Lung (tissue), 11 donors: ENCODE measurements at regions not wholly inside any gene's neighbourhood (a gene's known extent, or its start where the extent isn't known, plus 50 kb on each side); places are given as distances from the start of the nearest gene placed in this dataset.
A peak's percentile ranks its signal among the peaks of the same experiment; 100 is the strongest.

ENCODE experiments used
- ATAC-seq: fragments of 200-7000 bp; cut with Tn5 transposase; one replicate; pipeline ENCODE4 v1.9.1; 2020; ENCODE audit warnings: moderate number of reproducible peaks; ENCODE audit not compliant: insufficient read depth, low FRiP score
- DNase-seq, 3 donors: peaks; one replicate each; pipeline ENCODE4 v3.0.0-alpha.2; 2013 to 2017
- H3K27ac ChIP-seq, 2 donors: one replicate each; pipeline ENCODE4 v1.5.1; 2013; ENCODE audit warnings: mild to moderate bottlenecking in 2 of 2, moderate library complexity in 2 of 2, control low read depth in 1 of 2, inconsistent platforms in 1 of 2, low read depth in 1 of 2, low read length in 1 of 2
- H3K27me3 ChIP-seq, 3 donors: one replicate each; pipeline ENCODE4 v1.5.1; 2013; ENCODE audit warnings: low read length in 2 of 3; ENCODE audit not compliant: control insufficient read depth in 3 of 3, insufficient read depth in 3 of 3
- H3K36me3 ChIP-seq, 4 donors: one replicate each; pipeline ENCODE4 v1.5.1; 2013; ENCODE audit warnings: low read length in 4 of 4, mild to moderate bottlenecking in 1 of 4, moderate library complexity in 1 of 4; ENCODE audit not compliant: control insufficient read depth in 4 of 4, insufficient read depth in 4 of 4
- H3K4me1 ChIP-seq, 5 donors: one replicate each; pipeline ENCODE4 v1.5.1; 2013; ENCODE audit warnings: low read length in 5 of 5, mild to moderate bottlenecking in 2 of 5, moderate library complexity in 1 of 5; ENCODE audit not compliant: control insufficient read depth in 5 of 5, insufficient read depth in 5 of 5
- H3K4me3 ChIP-seq: one replicate; pipeline ENCODE4 v1.5.1; 2013; ENCODE audit warnings: mild to moderate bottlenecking, control low read depth, moderate library complexity
- H3K9ac ChIP-seq, 2 donors: one replicate each; pipeline ENCODE4 v1.5.1; 2013; ENCODE audit warnings: low read length in 2 of 2, control low read depth in 1 of 2; ENCODE audit not compliant: insufficient read depth in 1 of 2
- H3K9me3 ChIP-seq, 4 donors: one replicate each; pipeline ENCODE4 v1.5.1; 2013; ENCODE audit warnings: low read length in 3 of 4, mild to moderate bottlenecking in 1 of 4, moderate library complexity in 1 of 4; ENCODE audit not compliant: control insufficient read depth in 4 of 4, insufficient read depth in 3 of 4
- WGBS, 2 donors: extraction: QIAGEN DNeasy Blood & Tissue Kit; methylation state at CpG; one replicate each; pipeline ENCODE4 v1.1.7; 2013; 5-methylcytosine and 5-hydroxymethylcytosine counted together
- TF ChIP-seq, protein P1 (sequence below): IDR thresholded peaks from 2 replicates; pipeline ENCODE4 v1.5.1; 2012; ENCODE audit warnings: mild to moderate bottlenecking; ENCODE audit errors: control extremely low read depth, extremely low read depth
- donor health status: control.
- donor health status: control.
- donor health status: Bipolar disorder and iron deficiency.
- donor health status: healthy.
- donor health status: DM: yes; HTN: yes; CAD: no.

DNA sequence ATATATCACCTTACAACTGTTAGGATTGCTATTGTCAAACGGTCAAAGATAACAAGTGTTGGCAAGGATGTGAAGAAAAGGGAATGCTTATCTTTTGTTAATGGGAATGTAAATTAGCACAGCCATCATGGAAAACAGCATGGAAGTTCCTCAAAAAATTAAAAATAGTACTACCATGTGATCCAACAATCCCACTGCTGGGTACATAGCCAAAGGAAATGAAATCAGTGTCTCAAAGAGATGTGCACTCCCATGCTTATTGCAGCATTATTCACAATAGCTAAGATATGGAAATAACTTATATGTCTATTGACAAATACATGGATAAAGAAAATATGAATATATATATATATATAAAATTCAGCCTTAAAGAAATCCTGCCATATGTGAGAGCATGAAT, 274.6 kb downstream of the EDEM1 start:
- no peak overlapping the region for H3K9ac ChIP-seq
- TF ChIP-seq, protein P1, sequence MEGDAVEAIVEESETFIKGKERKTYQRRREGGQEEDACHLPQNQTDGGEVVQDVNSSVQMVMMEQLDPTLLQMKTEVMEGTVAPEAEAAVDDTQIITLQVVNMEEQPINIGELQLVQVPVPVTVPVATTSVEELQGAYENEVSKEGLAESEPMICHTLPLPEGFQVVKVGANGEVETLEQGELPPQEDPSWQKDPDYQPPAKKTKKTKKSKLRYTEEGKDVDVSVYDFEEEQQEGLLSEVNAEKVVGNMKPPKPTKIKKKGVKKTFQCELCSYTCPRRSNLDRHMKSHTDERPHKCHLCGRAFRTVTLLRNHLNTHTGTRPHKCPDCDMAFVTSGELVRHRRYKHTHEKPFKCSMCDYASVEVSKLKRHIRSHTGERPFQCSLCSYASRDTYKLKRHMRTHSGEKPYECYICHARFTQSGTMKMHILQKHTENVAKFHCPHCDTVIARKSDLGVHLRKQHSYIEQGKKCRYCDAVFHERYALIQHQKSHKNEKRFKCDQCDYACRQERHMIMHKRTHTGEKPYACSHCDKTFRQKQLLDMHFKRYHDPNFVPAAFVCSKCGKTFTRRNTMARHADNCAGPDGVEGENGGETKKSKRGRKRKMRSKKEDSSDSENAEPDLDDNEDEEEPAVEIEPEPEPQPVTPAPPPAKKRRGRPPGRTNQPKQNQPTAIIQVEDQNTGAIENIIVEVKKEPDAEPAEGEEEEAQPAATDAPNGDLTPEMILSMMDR, result no peak
- DNase-seq, result no peak
- H3K4me1 ChIP-seq, result no peaks in the 10 kb centered on the region
- ATAC-seq, result no peak
- no peak overlapping the region for H3K27ac ChIP-seq
- H3K36me3 ChIP-seq, result no peaks in the 10 kb centered on the region
- H3K27me3 ChIP-seq, result no peaks in the 10 kb centered on the region
- H3K9me3 ChIP-seq, result no peaks in the 10 kb centered on the region
- no peak overlapping the region for H3K4me3 ChIP-seq
- 39 to 68% methylated on average over 1 of the region's 1 CpG for WGBS, 2 donors

DNA sequence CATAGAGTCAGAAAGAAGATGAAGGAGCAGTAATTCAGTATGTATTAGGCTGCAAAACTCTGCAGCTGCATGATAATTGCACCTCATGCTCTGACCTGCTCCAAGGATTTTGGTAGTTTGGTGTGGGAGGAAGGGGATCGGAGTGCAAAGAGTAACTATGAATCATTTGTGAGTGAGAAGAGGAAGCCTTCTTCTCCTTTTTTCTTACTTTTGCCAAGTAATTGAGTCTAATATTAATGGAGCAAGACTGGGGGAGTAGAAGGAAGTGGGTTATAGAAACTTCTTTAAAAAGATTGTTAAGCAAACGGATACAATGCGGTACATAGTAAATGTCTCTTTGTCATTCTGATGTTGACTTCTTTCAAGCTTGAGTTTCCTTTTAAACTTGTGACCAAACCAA, 276.5 kb downstream of the EDEM1 start:
- Histone ChIP-seq H3K9ac (no peak overlapping the region), H3K4me3 (no peak overlapping the region), H3K27ac (no peak overlapping the region), H3K9me3 (no peaks in the 10 kb centered on the region), H3K27me3 (no peaks in the 10 kb centered on the region), H3K36me3 (no peaks in the 10 kb centered on the region), H3K4me1 (no peaks in the 10 kb centered on the region)
- ATAC-seq (peak; percentile 38), DNase-seq (no peak)
- 20 to 57% methylated on average over 3 of the region's 3 CpGs for WGBS, 2 donors
- TF ChIP-seq, protein P1, result no peak

DNA sequence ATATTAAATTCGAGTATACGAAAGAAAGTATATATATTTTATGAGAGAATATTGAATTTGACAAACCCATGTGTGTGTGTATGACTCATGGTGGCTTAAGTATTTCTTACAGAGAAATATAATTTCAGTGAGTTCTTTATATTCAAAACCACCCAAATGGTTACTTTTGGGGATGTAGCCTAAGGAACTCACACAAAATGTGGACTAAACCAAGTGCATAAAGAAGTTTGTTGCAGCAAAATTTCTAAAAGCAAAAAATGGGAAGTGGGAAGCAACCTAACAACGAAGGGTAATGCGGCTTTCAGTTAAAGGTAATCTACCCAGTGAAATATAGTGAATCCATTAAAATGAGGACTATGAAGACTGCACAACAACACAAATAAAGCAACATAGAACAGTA, 277.1 kb downstream of the EDEM1 start:
- Histone ChIP-seq H3K36me3 (no peaks in the 10 kb centered on the region), H3K9ac (no peak overlapping the region), H3K9me3 (no peaks in the 10 kb centered on the region), H3K27ac (no peak overlapping the region), H3K4me3 (no peak overlapping the region), H3K27me3 (no peaks in the 10 kb centered on the region), H3K4me1 (no peaks in the 10 kb centered on the region)
- 50 to 64% methylated on average over 4 of the region's 4 CpGs for WGBS, 2 donors
- TF ChIP-seq, protein P1, result no peak
- DNase-seq, result no peak
- ATAC-seq, result no peak

- no peak overlapping the region for H3K27ac ChIP-seq
- TF ChIP-seq, protein P1, result no peak
- no peak overlapping the region for H3K4me3 ChIP-seq
- H3K9me3 ChIP-seq, result no peaks in the 10 kb centered on the region
- no peaks in the 10 kb centered on the region for H3K4me1 ChIP-seq
- DNase-seq, result no peak
- WGBS, 2 donors, result 70% methylated on average over 3 of the region's 3 CpGs
- H3K9ac ChIP-seq, result no peak overlapping the region
- no peaks in the 10 kb centered on the region for H3K27me3 ChIP-seq
- no peak for ATAC-seq
- H3K36me3 ChIP-seq, result no peaks in the 10 kb centered on the region
These were observed 277.7 kb downstream of the EDEM1 start for GRCh38 chr3:5465183-5465582.
